Stimulated activated CD8-positive, alpha-beta memory T cell treated with anti-CD3 and anti-CD28 coated beads, Interleukin-4, amount 100 ng/mL, for 24 hours (primary cell): ENCODE measurements at regions not wholly inside any gene's neighbourhood (a gene's known extent, or its start where the extent isn't known, plus 50 kb on each side); places are given as distances from the start of the nearest gene placed in this dataset.
"Not testable (repeated sequence)": the region's sequence is repeated elsewhere in the genome, so short reads cannot be mapped to it uniquely, and the experiment has no call there.

Experiments used
- DNase-seq: peaks from one replicate; pipeline ENCODE4 v3.0.0-alpha.2; 2020; ENCODE audit warnings: low read depth

- no peak for DNase-seq
Observed at GRCh38 chr9:75775966-75776691, 114.3 kb upstream of the PCSK5 start.

DNA sequence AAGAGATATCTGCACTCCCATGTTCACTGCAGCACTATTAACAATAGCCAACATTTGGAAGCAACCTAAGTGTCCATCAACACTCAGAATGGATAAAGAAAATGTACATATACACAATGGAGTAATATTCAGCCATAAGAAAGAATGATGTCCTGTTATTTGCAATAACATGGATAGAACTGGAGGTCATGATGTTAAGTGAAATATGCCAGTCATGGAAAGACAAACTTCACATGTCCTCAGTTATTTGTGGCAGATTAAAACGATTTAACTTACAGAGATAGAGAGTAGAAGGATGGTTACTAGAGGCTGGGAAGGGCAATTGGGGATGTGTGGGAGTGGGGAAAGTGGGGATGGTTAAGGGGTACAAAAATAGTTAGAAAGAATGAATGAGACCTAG lies 110.3 kb upstream of the PCSK5 start:
- no peak for DNase-seq

- DNase-seq = no peak
Observed at GRCh38 chr9:75788006-75788634, 102.4 kb upstream of the PCSK5 start.

DNA sequence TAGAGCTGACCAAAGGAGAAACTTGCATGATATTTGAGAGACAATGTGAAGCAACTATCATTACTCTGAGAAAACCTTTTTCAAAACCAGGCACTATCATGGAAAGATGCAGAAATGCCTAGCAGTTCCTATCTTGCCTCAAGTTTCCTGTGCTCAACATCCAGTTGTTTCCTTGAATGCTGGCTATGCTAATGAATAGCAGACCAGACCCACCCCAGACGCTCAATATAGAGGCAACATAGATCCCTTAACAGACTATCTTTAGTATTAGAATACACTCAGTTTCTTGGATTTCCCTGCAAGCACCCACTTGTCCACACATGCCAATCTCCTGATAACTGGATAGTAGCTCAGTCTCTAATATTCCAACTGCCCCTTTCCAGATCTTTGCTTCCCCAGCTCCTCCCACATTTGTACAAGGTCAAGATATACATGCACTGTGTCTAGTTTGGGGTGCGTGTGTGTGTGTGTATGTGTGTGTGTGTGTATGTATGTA lies 93.3 kb upstream of the PCSK5 start:
- DNase-seq = no peak

- no peak for DNase-seq
Observed at GRCh38 chr9:75798505-75798904, 92.0 kb upstream of the PCSK5 start.

- no peak for DNase-seq
Observed at GRCh38 chr9:75803130-75803529, 87.3 kb upstream of the PCSK5 start.

GRCh38 chr9:75810063-75810462 lies 80.4 kb upstream of the PCSK5 start:
- no peak for DNase-seq

GRCh38 chr9:75811692-75812091 lies 78.8 kb upstream of the PCSK5 start:
- no peak for DNase-seq

DNA sequence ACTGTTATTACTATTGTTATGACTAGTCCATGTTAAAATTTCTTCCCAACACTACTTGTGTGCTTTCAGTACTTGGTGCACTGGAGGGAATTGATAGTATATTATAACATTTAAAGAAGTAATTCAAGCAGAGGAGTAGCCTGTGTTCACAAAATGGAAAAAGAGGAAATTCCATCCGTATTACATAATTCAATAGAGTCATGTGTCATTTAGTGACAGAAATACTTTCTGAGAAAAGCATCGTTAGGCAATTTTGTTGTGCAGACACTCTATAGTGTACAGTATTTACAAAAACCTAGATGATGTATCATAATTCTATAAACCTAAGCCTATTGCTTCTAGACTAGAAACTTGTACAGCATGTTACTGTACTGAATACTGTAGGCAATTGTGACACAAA lies 78.3 kb upstream of the PCSK5 start:
- DNase-seq = no peak

- no peak for DNase-seq
Observed at GRCh38 chr9:75814667-75815066, 75.8 kb upstream of the PCSK5 start.

GRCh38 chr9:75820471-75821115 lies 69.9 kb upstream of the PCSK5 start:
- DNase-seq = not testable (repeated sequence)

GRCh38 chr9:75823151-75823550 lies 67.3 kb upstream of the PCSK5 start:
- no peak for DNase-seq

GRCh38 chr9:75824816-75825568 lies 65.5 kb upstream of the PCSK5 start:
- no peak for DNase-seq

DNA sequence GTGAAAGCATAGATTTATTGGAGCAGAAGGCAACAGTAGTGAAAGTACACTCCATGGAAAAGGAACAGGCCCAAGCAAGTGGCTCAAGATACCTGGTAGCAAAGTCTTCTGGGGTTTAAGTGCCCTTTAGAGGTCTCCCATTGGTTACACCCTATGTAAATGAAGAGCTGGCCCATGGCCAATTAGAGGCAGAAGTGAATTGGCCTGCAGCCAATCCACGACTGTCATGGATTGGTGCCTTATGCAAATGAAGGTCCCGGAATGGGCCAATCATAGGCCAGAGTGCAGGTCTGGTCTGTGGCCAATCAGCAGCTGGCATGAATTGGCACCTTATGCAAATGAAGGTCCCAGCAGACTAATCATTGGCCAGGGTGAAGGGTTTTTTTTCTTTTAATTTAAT lies 64.2 kb upstream of the PCSK5 start:
- no peak for DNase-seq

- no peak for DNase-seq
Observed at GRCh38 chr9:75830303-75830702, 60.2 kb upstream of the PCSK5 start.

- no peak for DNase-seq
Observed at GRCh38 chr9:75833778-75834177, 56.7 kb upstream of the PCSK5 start.

DNA sequence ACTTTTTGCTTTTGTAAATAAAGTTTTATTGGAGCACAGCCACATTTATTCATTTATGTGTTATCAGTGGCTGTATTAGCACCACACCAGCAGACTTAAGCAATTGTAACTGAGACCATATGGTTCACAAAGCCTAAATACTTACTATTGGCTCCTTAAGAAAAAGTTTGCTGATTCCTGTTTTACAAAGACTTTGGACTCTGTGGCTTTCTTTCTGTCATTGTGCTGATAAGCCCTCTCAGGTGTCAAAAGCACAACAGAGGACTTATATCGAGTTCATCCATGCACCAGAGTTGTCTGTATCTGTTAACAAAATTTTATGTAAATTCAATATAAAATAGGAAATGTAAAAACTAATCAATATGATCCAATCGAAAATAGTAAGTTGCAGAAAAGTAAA lies 55.6 kb upstream of the PCSK5 start:
- no peak for DNase-seq
